HG03108 (cell line): ENCODE measurements at regions not wholly inside any gene's neighbourhood (a gene's known extent, or its start where the extent isn't known, plus 50 kb on each side); places are given as distances from the start of the nearest gene placed in this dataset.
"Not testable (repeated sequence)": the region's sequence is repeated elsewhere in the genome, so short reads cannot be mapped to it uniquely, and the experiment has no call there.

Experiments used
- ATAC-seq: cut with Tn5 transposase; IDR thresholded peaks from one replicate; pipeline ENCODE4 v1.9.1; 2021; ENCODE audit warnings: moderate library complexity; ENCODE audit not compliant: unreplicated experiment

DNA sequence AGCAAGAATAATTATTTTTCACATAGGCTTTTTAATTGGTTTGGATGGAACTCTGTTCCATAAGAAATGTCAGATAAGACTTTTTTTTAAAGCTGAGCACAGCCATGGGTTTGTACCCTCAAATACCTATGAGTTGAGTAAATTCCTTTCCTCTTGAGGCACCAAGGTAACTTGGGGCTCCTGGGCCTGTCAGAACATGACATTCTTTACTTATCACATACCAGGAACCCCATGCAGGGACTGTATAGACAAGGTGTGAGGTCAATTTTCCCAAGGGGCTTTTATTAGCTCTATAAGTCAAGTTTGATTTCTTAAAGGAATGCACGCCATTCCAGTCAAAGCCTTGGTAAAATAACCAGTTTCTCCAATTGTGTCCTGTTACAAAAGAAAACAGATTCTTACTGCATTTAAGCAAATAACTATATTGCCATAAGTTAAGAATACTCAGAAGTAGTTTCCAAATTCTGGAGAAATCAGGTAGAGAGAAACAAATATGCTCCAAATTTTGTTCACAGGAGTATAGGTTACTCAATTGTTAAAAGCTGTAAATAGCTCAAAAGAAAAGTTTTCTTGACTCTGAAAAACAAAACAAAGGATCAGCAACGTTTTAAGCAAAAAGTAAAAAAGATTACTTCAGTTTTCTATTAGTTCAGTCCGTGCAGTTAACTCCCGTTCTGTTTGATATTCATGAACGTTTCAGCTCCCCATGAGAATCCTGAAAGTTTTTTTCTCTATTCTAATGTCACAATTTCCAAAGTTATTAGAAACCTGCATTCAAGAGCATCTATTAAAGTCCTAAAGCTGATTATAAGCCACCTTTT is 167.5 kb upstream of the NAMPT start:
- no peak for ATAC-seq

DNA sequence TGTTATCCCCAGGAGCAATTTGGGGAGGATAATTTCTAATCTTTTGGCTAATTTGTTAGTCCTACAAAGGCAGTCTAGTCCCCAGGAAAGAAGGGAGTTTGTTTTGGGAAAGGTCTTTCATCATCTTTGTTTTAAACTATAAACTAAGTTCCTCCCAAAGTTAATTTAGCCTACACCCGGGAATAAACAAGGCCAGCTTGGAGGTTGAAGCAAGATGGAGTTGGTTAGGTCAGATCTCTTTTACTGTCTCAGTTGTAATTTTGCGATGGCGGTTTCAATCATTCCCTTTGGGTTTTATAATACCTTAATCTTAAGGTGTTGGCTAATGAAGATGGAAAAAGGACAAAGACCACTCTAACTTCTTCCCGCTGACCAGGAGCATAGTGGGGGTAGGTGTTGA is 166.4 kb upstream of the NAMPT start:
- ATAC-seq, result no peak

DNA sequence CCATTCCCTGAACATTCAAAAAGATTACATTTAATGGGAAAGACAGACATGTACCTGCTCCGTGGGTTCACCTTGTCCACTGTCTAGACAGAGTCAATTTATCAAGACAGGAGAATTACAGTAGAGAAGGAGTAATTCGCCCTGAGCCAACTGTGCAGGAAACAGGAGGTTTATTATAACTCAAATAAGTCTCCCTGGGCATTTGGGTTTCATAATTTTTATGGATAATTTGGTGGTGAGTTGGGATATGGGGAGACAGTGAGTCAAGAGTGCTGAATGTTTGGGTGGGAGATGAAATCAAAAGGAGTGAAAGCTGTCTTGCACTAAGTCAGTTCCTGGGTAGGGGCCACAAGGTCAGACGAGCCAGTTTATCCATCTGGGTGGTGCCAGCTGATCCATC is 165.9 kb upstream of the NAMPT start:
- no peak for ATAC-seq

DNA sequence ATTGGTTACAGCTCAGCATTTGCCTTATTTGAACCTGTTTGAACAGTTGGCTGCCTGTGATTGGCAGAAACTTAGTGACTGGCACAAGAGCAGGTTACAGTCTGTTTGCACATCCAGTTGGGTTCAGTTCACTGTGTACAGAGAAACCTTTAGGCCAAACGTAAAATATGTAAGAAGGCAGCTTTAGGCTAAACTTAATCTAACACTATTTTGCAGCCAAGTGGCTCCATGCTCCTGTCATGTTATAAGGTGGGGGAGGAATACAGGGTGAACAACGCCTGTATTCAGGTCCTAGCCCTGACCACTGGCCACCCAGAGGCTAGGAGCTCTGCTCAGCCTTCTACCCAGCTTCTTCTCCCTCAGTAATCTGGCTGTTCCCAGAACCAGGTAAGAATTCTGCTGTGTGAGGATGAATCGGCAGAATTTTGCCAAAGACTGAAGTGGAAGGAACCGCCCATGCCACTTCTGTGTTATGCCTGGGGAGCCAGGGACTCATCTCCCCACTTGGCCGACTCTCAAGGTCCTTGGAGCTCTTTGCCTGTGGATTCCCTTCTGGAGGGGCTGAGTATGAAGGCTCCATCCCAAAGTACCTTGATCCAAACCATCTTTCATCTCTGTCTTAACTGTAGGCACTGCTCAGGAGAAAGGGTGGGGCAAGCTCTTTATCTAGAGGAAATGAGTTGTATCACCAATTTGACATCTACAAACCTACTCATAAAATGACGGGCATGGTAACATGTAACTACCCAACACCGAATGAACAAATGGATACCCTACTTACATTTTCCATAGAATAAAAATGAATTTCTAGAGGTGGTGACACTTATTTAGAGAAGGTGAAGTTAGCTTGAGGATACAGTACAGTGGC is 164.4 kb upstream of the NAMPT start:
- no peak for ATAC-seq

DNA sequence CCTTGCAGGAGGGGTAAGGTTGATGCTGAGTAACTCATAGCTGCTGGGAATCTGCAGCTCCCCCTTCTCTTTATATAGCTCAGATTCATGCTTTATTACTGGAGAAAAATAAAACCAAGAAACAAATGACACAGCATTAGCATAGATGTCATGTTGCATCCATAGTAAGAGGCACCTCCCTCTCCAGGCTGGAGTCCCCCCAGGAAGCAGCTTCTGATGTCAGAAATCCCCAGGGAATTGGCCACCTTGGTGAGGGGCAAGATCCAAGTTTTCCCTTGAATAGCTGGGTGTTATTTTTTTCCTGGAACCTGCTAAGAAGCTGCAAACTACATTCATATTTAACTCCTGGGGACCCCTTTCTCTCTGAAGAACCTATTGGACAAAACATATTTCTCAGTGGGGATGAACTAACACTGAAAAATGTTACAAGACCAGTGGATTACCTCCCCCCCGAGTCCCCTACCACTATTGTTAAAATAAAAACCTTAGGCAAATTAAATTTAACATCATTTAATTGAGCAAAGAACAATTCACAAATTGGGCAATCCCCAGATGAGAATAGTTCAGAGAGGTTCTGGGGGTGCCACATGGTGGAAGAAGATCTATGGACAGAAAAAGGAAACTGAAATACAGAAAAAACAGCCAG is 163.7 kb upstream of the NAMPT start:
- ATAC-seq, result no peak

DNA sequence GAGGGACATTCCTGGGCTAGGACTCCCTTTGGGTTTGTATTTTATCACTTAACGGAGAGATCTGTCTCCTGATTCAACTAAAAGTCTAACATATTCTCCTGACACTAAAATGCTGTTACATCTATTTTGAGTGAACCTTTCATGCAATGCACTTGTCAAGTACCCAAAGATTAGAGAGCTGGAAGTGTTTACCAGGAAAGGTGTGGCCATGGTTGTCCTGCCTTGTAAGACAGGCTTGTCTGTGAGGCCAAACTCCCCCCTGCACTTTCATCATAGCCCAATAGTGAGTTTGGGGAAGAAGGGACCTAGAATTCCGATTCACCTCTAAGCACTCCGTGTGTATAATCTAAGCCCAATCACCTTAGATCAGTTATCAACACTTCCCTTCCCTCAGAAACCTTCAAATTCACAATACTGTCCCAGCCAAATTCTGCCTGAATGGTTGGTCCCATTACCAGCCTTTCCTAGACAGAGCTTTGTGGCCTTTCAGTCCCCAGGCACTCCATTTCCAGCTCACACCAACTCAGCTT is 162.6 kb upstream of the NAMPT start:
- no peak for ATAC-seq

DNA sequence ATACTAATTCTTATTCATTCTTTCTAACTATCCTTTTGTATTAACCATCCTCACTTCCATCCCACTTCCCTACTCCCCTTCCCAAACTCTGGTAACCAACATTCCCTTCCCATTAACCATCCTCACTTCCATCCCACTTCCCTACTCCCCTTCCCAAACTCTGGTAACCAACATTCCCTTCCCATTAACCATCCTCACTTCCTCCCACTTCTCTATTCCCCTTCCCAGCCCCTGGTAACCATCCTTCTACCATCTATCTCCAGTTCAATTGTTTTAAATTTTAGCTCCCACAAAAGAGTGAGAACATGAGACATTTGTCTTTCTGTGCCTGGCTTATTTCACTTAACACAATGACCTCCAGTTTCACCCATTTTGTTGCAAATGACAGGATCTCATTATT is 160.6 kb upstream of the NAMPT start:
- ATAC-seq, result not testable (repeated sequence)

DNA sequence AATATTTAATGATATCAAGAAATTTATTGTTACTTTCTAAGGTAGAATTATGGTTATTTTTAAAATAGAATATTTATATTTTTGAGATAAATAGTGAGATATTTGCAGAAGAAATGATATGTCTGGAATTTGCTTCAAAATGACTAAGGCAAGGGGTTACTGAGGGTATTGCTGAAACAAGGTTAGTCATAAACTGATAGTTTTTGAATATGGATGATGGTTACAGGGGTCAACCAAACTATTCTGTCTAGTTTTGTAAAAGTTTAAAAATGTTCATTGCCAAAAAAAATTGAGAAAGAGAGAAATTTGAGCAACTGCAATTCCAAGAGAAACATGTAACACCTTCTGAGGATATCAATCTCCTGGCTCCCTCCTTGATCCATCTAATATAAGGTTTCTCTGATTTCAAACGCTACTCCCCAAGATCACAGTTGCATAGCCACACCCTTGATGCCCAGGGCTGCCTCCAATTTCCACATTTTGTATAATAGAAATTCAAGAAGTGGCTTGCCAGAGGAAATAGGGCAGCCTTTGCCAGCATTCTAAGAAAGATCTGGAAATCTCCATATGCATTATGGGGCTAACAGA is 159.4 kb upstream of the NAMPT start:
- ATAC-seq, result no peak

DNA sequence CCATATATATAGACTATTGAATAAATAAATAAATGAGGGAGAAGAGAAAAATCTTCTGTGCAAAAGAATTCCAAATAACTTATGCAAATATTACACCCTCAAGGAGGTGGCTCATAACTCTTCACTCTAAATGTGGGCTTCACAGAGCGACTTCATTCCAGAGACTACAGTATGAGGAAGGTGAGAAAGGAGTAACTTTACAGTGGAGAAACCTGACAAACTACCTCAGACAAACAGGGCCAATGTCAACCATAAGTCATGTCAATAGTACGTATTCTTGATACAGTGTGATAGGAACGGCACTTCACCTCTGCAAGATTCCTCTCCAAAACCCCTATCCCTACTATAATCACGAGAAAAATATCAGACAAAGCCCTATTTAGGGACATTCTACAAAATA is 158.4 kb upstream of the NAMPT start:
- ATAC-seq, result no peak

DNA sequence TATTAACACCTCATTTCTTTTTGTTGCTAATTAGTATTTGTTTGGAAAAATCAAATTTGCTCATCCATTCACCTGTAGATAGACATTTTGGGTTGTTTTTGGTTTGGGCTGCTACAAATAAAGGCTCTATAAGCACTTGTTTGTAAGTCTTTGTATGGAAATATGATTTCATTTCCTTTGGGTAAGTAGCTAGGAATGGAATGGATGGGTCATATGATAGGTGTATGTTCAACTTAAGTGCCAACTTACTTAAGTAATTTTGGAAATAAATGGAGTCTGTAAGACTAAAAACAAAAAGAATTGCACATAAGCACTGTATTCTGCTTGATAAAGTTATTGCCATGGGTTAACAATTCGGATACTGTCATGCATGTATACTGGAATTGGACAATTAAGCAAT is 157.7 kb upstream of the NAMPT start:
- ATAC-seq, result no peak

DNA sequence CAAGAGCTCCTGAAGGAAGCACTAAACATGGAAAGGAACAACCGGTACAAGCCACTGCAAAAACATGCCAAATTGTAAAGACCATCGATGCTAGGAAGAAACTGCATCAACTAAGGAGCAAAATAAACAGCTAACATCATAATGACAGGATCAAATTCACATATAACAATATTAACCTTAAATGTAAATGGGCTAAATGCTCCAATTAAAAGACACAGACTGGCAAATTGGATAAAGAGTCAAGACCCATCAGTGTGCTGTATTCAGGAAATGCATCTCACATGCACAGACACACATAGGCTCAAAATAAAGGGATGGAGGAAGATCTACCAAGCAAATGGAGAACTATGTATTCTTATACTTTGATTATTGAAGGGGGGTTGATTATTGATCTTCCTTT is 156.6 kb upstream of the NAMPT start:
- not testable (repeated sequence) for ATAC-seq

DNA sequence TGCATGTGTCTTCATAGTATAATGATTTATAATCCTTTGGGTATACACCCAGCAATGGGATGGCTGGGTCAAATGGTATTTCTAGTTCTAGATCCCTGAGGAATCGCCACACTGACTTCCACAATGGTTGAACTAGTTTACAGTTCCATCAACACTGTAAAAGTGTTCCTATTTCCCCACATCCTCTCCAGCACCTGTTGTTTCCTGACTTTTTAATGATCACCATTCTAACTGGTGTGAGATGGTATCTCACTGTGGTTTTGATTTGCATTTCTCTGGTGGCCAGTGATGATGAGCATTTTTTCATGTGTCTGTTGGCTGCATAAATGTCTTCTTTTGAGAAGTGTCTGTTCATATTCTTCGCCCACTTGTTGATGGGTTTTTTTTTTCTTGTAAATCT is 152.2 kb upstream of the NAMPT start:
- ATAC-seq, result not testable (repeated sequence)

DNA sequence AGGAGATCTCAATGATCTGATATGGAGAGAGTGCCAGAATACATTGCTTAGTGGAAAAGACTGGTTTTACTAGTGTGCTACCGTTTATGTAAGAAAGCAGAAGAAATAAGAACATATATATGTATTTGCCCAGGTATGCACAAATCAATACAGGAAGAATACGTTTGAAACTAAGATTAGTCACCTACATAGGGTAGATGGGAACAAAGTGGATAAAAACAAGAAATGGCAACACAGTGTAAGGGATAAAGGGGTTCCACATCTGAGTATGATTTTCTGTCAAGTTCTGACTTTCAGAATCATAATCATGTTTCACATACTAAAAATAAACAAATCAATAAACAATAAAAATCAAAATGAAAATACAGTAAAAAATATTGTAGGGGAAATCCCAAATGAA is 148.6 kb upstream of the NAMPT start:
- ATAC-seq, result no peak

DNA sequence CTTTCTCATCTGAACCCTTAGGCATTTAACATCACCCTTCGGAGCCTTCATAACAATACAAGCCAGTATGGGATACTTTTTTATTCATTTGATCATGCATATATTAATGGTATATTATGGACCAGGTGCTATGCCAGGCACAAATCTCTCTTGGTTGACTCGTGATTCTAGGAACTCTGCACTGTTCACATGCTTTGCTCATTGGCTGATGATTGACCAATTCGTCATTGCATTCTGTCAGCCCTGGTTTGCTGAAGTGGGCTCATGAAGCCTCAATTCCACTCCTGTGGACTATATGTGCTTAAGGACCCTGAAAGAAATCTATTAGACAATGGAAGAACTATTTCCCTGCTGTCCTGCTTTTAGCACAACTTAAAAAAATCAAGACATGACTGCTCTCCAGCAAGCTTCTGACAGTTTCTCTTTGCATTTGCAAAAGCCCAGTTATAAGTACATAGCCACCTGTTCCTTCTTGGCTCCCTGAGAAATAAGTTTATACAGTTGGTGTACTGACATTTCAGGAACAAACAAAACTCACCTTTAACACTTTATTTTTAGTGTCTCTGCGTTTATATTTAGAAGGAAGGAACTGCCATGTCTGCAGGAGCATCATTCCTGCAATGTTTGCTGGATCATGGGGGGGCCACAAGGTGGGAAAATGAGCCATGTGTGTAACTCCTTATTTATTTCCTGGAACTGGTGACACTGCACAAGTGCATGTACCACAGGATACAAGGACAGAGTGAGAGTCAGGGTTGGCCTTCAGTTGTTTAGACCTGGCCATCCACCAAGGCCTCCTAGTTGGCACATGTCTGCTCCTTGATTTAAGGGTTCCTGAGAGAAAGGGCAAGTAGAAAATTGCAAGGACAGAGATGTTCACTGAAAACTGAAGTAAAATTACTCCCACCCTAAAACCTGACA is 146.0 kb upstream of the NAMPT start:
- ATAC-seq, result no peak

DNA sequence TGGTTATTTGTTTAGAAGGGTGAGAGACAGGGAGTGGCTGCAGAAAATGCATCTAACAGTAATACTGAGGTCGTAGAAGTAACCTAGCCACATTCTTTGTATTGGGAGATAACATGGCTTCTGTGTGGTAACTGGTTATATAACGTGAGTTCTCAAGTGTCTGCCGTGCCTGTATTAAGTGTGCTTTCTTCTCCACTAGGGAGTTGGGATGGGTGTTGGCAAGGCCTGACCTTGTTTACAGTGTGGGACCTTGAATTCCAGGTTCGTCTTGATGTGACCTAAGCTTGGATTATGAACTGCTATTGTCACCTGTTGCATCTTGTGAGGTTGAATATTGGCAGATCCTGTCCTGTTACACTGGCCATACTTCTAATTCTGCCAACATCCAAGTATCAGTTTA is 145.3 kb upstream of the NAMPT start:
- no peak for ATAC-seq

DNA sequence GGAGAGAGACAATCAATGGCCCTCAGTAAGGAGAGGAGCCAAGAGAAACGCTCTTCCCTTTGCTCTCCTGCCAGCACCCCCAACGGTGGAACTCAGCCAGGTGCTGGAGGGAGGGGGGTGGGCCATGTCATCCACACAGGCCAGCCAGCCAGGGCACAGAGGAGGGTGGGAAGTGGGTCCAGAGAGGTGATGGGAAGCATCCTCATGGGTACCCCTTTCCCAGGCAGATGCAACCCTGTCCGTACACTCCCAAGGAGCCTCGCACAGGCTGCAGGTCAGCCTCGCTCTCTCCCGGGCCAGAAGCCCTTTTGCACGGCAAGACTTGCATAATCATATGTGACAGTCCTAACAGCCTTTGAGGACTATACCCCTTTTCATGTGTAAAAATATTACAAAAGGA is 142.0 kb upstream of the NAMPT start:
- no peak for ATAC-seq

DNA sequence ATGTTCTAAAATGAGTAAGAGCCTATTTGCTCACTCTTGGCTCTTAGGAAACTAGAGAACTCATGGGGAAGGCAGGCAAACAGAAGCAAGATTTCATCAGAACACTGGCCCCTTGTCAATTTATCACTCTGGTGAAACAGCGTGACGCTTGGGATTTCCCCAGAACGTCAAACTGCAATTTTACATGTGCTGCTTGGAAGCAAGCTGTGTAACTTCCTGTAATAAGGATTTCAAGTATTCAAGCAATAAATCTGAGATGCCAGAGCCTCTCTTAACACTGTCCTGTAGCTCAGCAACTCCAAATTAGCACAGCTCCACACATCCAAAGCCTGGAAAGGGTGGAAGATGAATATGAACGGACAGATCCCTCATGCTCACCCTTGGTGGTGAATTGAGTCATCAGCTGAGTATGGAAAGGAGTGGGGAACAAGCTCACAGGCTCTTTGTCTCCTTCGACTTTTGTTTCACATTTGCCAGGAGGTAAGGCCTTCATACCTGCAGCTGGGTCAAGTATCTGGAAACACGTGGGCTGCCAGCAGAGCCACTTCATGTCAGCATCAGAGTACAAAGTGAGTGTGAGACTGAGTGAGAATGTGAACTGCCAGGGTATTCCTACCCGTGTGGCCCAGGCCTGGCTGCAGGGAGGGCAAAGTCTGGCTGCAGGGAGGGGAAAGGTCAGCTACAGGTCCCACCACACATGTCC is 140.4 kb upstream of the NAMPT start:
- ATAC-seq, result peak; percentile 87

DNA sequence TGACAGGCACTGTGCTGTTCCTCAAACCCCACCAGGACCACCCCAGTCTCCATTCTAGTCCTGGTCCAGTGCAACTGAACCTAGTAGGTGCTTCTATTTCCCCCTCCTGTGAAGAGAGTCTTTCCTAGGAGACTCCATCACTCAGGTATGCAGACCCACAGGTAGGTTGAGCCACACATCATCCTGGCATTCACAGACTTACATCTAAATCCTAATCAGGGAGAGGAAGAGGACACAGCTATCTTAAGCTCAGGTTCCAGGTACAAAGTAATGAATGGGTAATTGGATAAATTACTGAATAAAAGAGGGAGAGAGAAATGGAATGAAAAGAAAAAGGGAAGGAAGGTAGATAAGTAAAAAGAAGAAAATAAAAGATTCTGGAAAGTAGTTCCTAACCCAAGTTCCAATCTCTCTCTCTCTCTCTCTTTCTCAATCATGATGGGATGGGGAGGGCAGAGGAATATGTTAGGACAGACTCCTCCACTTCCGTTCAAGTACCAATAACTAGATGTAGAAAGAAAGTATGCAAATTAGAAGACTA is 139.8 kb upstream of the NAMPT start:
- no peak for ATAC-seq

DNA sequence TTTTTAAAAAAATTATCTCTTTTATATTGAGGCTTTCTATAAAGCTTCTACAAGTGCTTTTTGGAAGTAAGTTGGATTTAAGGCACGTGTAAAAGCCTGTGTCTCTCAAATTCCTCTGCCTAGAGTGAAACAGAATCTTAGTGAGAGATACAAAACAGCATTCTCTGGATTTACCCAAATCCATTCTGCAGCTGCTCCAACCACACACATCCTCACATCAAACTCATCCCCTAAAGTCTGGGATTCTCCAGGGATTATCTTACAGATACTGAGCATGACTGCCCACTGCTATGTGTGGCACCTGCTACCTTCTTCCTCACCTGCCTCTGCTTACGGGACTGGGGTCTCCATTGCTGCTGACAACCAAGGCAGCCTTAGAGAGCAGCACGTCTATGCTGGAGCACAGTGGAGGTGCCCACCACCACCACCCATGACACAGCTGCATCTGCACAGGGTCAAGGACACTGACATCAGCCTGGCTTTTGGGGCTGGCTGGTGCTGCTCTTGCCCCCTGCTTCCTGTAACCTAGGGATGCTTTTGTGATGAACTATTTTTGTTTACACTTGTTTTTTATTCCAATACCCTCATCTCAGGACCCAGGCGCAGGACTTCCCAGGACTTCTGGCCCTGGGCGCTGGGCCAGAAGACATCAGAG is 139.2 kb upstream of the NAMPT start:
- no peak for ATAC-seq
